EH (cell line): ENCODE measurements at regions not wholly inside any gene's neighbourhood (a gene's known extent, or its start where the extent isn't known, plus 50 kb on each side); places are given as distances from the start of the nearest gene placed in this dataset.

Source experiments
- DNase-seq: peaks from one replicate; pipeline ENCODE4 v3.0.0-alpha.2; 2015; ENCODE audit warnings: low read depth

GRCh38 chr17:36728030-36728991, 126.9 kb downstream of the MRM1 start:
- no peak for DNase-seq

DNA sequence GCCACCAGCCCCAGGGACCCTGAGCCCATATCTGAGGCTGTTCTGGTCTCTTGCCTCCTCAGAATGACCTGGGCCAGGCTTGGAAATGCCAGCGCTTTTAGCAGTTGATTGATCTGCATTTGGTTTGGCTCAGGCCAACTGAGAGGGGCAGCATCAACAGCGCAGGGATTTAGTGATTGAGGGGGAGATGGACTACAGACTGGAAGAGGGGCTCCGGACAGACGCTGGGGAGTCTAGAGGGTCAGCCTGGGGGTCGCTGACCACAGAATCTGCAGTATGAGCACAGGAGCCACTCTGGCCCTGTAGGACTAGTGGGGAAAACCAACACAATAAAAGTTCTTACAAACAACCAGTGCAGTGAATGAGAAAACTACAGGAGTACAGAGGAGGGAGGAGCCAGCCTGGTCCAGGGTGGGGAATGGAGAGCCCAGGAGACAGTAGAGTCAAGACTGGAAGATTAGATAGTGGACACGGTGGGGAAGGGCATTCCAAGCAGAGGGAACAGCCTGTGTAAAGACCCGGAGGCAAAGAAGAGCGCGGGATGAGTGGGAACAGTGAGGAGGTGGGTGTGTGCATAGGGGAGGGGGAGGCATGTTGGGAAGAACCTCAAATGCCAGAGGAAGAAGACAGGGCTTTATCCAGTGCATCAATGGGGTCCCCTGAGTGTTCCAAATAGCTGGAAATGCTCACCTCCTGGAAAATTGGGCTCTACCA, 128.9 kb downstream of the MRM1 start:
- DNase-seq = no peak

- DNase-seq = no peak
Observed at GRCh38 chr17:36730857-36731490, 129.6 kb downstream of the MRM1 start.

GRCh38 chr17:36731811-36732210, 130.4 kb downstream of the MRM1 start:
- DNase-seq = no peak

DNA sequence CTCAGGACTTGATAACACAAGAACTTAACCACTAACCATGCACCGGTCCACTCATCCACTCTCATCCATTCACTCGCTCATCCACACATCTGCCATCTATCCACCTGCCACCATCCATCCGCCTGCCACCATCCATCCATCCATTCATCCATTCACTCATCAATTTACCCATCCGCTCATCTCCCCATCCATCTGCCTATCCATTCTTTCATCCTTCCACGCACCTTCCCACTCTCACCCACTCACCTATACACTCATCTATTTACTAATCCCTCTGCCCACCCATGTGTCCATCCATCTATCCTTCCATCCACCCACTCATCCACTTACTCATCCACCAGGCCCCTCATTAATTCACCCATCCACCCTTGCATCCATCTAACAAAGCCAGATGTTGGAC, 131.0 kb downstream of the MRM1 start:
- no peak for DNase-seq

- DNase-seq = no peak
Observed at GRCh38 chr17:36736201-36737156, 135.1 kb downstream of the MRM1 start.

GRCh38 chr17:36739208-36739607, 137.8 kb downstream of the MRM1 start:
- no peak for DNase-seq

GRCh38 chr17:36740157-36740556, 138.8 kb downstream of the MRM1 start:
- DNase-seq = no peak

DNA sequence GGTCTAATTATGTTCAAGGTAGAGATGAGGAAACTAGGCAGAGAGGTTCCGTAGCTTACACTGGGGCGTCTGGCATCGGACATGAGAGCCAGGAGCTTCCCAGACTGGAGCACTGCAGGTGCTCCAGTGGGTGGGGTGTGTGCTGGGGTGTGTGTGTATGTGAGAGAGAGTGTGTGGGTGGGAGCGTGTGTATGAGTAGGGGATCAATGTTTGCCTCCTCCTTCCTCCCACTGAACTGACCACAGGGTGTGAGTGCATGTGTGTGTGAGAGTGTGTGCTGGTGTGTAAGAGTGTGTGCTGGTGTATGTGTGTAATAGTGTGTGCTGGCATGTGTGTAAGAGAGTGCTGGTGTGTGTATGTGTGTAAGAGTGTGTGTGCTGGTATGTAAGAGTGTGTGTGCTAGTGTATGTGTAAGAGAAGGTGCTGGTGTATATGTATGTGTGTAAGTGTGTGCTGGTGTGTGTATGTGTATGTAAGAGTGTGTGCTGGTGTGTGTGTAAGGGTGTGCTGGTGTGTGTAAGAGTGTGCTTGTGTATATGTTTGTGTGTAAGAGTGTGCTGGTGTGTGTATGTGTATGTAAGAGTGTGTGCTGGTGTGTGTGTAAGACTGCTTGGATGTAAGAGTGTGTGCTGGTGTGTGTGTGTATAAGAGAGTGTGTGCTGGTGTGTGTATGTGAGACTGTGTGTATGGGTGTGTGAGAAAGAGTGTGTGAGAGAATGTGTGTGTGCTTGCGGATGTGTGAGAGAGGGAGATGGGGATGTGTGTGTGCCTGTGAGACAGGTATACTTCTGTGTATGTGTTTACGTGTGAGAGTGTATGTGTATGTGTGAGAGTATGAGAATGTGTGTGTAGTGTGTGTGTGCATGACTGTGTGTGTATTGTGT, 139.9 kb downstream of the MRM1 start:
- no peak for DNase-seq

- DNase-seq = no peak
Observed at GRCh38 chr17:36742267-36743000, 141.1 kb downstream of the MRM1 start.

DNA sequence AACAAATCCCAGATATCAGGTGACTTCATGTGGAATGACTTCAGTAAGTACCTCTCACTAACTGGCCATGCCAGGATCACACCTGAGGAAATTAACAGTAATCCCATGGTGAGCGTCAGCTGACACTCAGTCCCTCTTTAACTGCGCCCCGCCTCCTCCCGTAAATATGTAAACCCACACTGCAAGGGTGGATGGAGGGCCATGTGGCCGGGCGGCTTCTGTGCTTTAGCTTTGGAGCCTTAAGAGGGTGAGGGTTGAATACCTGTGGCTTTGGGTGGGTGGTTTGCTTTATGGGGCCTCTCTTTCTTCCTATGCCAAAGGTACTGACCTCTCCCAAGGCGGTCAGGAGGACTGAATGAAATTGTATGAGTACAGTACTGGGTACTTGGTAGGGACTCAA, 141.7 kb downstream of the MRM1 start:
- DNase-seq = no peak

- DNase-seq = no peak
Observed at GRCh38 chr17:36746381-36747053, 145.1 kb downstream of the MRM1 start.

GRCh38 chr17:36747861-36748260, 146.5 kb downstream of the MRM1 start:
- no peak for DNase-seq

DNA sequence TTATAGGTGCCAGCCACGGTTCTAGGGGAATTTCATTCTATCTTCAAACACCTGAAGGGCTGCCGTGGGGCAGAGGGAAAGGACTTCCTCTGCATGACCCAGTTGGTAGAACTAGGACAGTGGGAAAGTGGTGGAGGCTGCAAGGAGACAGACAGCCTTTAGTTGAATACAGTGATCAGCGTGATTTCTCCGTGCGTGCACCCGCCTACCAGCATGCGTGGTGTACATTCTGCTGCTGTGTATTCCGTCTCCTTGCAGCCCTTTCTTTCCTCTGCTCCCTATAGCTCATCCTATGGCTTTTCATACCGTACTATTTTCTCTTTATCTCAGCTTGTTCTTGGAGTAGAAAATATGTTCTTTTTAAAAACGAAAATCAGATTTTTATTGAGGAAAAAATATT, 146.9 kb downstream of the MRM1 start:
- no peak for DNase-seq

DNA sequence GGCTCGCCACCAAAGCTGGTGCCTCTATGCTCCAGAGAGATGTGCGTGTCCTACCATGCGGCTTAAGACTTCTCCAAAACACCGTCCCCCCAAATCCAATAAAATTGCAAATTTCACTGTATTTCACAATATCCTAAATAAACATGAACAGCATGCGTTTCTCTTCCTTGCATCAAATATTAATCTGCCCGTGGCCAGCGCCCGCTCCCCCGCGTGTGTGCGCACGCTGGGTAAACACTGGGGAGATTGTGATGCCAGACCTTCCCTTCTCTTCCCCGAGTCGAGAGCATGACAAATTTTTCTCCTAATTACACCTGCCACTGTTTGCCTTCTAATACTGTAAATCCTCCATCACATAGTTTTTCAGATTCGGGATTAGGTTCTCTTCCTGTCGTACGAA, 148.1 kb downstream of the MRM1 start:
- no peak for DNase-seq

DNA sequence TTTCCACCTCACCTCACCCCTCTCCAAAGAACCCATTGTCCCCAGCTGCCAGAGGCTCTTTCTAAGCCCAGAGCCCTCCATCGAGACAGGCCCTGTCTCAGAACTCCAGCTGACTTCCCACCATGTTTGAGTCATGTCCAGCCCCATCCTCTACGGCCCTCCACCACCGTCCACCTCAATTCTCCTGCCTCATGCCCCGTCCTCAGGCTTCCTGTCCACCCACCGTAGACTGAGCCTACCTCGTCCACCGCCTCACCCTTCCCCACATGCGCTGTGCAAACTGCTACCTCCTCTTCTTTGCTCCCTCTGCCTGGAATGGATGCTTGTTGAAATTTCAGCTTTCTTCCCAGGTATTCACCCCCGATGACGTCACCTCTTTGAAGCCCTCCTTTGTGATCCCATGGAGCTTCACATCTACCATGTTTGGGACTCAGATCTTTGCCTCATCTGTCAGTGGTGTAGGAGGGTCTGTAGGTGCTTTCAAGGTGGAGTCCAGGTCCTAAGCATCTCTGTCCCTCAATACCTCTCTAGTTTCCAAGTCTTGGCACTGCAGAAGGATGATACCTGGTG, 149.0 kb downstream of the MRM1 start:
- no peak for DNase-seq

DNA sequence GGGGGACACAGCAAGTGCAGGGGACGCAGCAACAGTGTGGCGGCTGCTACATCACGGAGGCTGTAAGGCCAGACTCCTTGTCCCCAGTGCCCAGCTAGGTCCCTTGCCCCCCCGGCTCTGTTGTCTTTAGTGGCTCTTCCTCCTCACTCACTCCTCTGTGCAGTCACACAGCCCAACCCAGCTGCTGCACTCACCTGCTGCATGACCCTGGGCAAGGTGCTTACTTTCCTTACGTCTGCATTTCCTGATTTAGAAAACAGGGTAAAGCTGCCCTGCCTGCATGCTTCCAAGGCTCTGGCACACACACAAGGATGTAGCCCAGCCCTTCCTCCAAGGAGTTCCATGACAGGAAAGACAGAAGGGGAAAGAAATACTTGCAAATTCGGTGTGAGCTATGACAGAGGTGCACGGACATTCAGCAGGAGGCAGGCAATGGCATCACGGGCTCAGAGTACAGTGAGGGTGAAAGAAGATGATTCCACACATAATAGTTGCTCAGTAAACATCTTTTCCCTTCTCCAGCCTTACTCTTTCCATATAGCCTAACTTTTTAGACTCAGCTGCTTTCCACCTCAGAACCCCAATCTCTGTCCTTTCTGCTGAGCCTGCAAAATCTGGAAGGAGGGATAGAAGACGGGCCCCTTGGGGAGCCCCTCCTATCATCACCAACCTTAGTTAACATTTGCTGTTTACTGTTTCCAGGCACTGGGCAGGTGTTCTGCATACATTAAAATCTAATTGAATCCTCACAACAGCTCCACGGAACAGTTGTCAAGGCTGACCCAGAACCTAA, 150.9 kb downstream of the MRM1 start:
- no peak for DNase-seq

DNA sequence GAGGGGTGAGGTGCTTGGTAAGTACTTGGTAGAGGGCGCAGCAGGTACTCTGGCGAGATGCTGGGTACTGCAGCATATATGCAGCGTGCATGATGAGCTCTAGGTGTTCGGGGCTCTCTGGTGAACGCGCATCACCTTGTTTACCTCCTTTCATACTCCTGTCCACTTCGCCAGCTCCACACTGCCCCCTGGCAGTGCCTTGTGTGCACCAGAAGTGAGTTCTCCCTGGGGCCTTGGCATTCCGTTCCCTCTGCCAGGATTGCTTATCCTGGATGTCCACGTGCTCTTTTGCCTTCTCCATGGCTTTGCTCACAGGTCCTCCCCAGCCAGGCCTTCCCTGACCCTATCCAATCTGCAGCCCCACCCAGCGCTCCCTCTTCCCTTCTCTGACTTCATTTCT, 154.2 kb downstream of the MRM1 start:
- peak; percentile 9 for DNase-seq
